ENCODE measurements at regions not wholly inside any gene's neighbourhood (a gene's known extent, or its start where the extent isn't known, plus 50 kb on each side); places are given as distances from the start of the nearest gene placed in this dataset.
A peak's percentile ranks its signal among the peaks of the same experiment; 100 is the strongest.

GRCh38 chr2:166727095-166727494, 161.2 kb upstream of the XIRP2 start (continued):
- no peak for TF ChIP-seq IRF3 (IDR thresholded peaks at IDR 0.05)
- TF ChIP-seq EP300 (IDR thresholded peaks at IDR 0.05; ENCODE audit: borderline replicate concordance in 1 of 2, control insufficient read depth in 1 of 2, low read depth in 2 of 2, low read length in 2 of 2) = peak; percentile 97 to 99; a peak in 3 of 4 replicates
- TF ChIP-seq MXI1 (IDR thresholded peaks at IDR 0.05; ENCODE audit: low read depth, low read length) = no peak; the same call in 1 of the 2 replicates
- peak; percentile 60; the same call in 1 of the 2 replicates for TF ChIP-seq JUND (IDR thresholded peaks at IDR 0.05; ENCODE audit: low read depth, low read length)
- TF ChIP-seq EZH2 (IDR thresholded peaks at IDR 0.05; ENCODE audit: borderline replicate concordance, control insufficient read depth, low read depth, low read length) = no peak
- TF ChIP-seq NR2F1 (conservative IDR thresholded peaks at IDR 0.05) = peak; percentile 64
- peak; percentile 80 for TF ChIP-seq NFIC (IDR thresholded peaks at IDR 0.05; ENCODE audit: low read depth, low read length)
- TF ChIP-seq ZZZ3 (IDR thresholded peaks at IDR 0.05; ENCODE audit: control insufficient read depth, insufficient read length, low read depth) = no peak
- no peak for TF ChIP-seq LARP7 (IDR thresholded peaks at IDR 0.05)
- TF ChIP-seq NKRF (conservative IDR thresholded peaks at IDR 0.05) = no peak
- no peak for TF ChIP-seq PBX3 (IDR thresholded peaks at IDR 0.05; ENCODE audit: insufficient replicate concordance, low read depth, low read length)
- TF ChIP-seq STAT1 (conservative IDR thresholded peaks at IDR 0.05) = no peak
- no peak for TF ChIP-seq YBX1 (IDR thresholded peaks at IDR 0.05)
- TF ChIP-seq IRF4 (IDR thresholded peaks at IDR 0.05; ENCODE audit: low read depth, low read length) = peak; percentile 39; the same call in 1 of the 2 replicates
- TF ChIP-seq POLR2AphosphoS2 (IDR thresholded peaks at IDR 0.05; ENCODE audit: low read depth, low read length) = no peak
- TF ChIP-seq ATF7 (IDR thresholded peaks at IDR 0.05; ENCODE audit: low read depth) = peak; percentile 96
- TF ChIP-seq E2F8 (IDR thresholded peaks at IDR 0.05; ENCODE audit: low read depth, partially characterized antibody) = peak; percentile 69
- no peak for TF ChIP-seq TCF7 (IDR thresholded peaks at IDR 0.05; ENCODE audit: borderline replicate concordance)
- TF ChIP-seq NRF1 (conservative IDR thresholded peaks at IDR 0.05; ENCODE audit: low read depth, low read length) = no peak
- TF ChIP-seq RUNX3 (IDR thresholded peaks at IDR 0.05; ENCODE audit: low read length) = peak; percentile 87
- no peak for TF ChIP-seq POLR2A (IDR thresholded peaks at IDR 0.05; ENCODE audit: low read depth, low read length)
- TF ChIP-seq TCF3 (IDR thresholded peaks at IDR 0.05; ENCODE audit: borderline replicate concordance, insufficient read depth, low read depth, low read length) = no peak
- TF ChIP-seq NFXL1 (IDR thresholded peaks at IDR 0.05; ENCODE audit: borderline replicate concordance) = no peak
- no peak for TF ChIP-seq POLR2AphosphoS5 (IDR thresholded peaks at IDR 0.05; ENCODE audit: low read length)
- TF ChIP-seq RB1 (IDR thresholded peaks at IDR 0.05; ENCODE audit: borderline replicate concordance) = peak; percentile 68; the same call in 1 of the 2 replicates
- no peak for TF ChIP-seq CREM (IDR thresholded peaks at IDR 0.05; ENCODE audit: low read depth)
- TF ChIP-seq RELA (IDR thresholded peaks at IDR 0.05; ENCODE audit: borderline replicate concordance, partially characterized antibody) = peak; percentile 46
